ENCODE measurements at regions not wholly inside any gene's neighbourhood (a gene's known extent, or its start where the extent isn't known, plus 50 kb on each side); places are given as distances from the start of the nearest gene placed in this dataset.

- DNase-seq (ENCODE audit: low read depth in 4 of 4, low spot score in 3 of 4) = no peak
Observed at GRCh38 chr11:70747285-70747684, 349.0 kb downstream of the CTTN start.

GRCh38 chr11:70747921-70748320 lies 349.6 kb downstream of the CTTN start:
- DNase-seq (ENCODE audit: low read depth in 4 of 4, low spot score in 3 of 4) = no peak

- no peak for DNase-seq (ENCODE audit: low read depth in 4 of 4, low spot score in 3 of 4)
Observed at GRCh38 chr11:70751142-70751734, 352.9 kb downstream of the CTTN start.

GRCh38 chr11:70755410-70756158 lies 357.3 kb downstream of the CTTN start:
- DNase-seq (ENCODE audit: low read depth in 4 of 4, low spot score in 3 of 4) = peak in 3 of 4 donors; percentile 35 to 52 (median 40)

- DNase-seq (ENCODE audit: low read depth in 4 of 4, low spot score in 3 of 4) = no peak
Observed at GRCh38 chr11:70756341-70756740, 358.0 kb downstream of the CTTN start.

- DNase-seq (ENCODE audit: low read depth in 4 of 4, low spot score in 3 of 4) = no peak
Observed at GRCh38 chr11:70756756-70757155, 358.4 kb downstream of the CTTN start.

GRCh38 chr11:70757241-70757640 lies 358.9 kb downstream of the CTTN start:
- DNase-seq (ENCODE audit: low read depth in 4 of 4, low spot score in 3 of 4) = no peak

- no peak for DNase-seq (ENCODE audit: low read depth in 4 of 4, low spot score in 3 of 4)
Observed at GRCh38 chr11:70758206-70758605, 359.9 kb downstream of the CTTN start.

- no peak for DNase-seq (ENCODE audit: low read depth in 4 of 4, low spot score in 3 of 4)
Observed at GRCh38 chr11:70759846-70760245, 361.5 kb downstream of the CTTN start.

- DNase-seq (ENCODE audit: low read depth in 4 of 4, low spot score in 3 of 4) = no peak
Observed at GRCh38 chr11:70760416-70761020, 362.2 kb downstream of the CTTN start.

GRCh38 chr11:70761094-70761907 lies 363.0 kb downstream of the CTTN start:
- DNase-seq (ENCODE audit: low read depth in 4 of 4, low spot score in 3 of 4) = no peak

- no peak for DNase-seq (ENCODE audit: low read depth in 4 of 4, low spot score in 3 of 4)
Observed at GRCh38 chr11:70761908-70762337, 363.6 kb downstream of the CTTN start.

- no peak for DNase-seq (ENCODE audit: low read depth in 4 of 4, low spot score in 3 of 4)
Observed at GRCh38 chr11:70762810-70763209, 364.5 kb downstream of the CTTN start.

GRCh38 chr11:70763606-70764005 lies 365.3 kb downstream of the CTTN start:
- DNase-seq (ENCODE audit: low read depth in 4 of 4, low spot score in 3 of 4) = no peak

- DNase-seq (ENCODE audit: low read depth in 4 of 4, low spot score in 3 of 4) = no peak
Observed at GRCh38 chr11:70764356-70764905, 366.1 kb downstream of the CTTN start.

GRCh38 chr11:70766901-70767300 lies 368.6 kb downstream of the CTTN start:
- DNase-seq (ENCODE audit: low read depth in 4 of 4, low spot score in 3 of 4) = no peak

- no peak for DNase-seq (ENCODE audit: low read depth in 4 of 4, low spot score in 3 of 4)
Observed at GRCh38 chr11:70768346-70769095, 370.2 kb downstream of the CTTN start.

GRCh38 chr11:70769106-70769505 lies 370.8 kb downstream of the CTTN start:
- no peak for DNase-seq (ENCODE audit: low read depth in 4 of 4, low spot score in 3 of 4)

- no peak for DNase-seq (ENCODE audit: low read depth in 4 of 4, low spot score in 3 of 4)
Observed at GRCh38 chr11:70769521-70769920, 371.2 kb downstream of the CTTN start.

All from left renal pelvis (tissue), 4 donors.